ENCODE measurements at regions not wholly inside any gene's neighbourhood (a gene's known extent, or its start where the extent isn't known, plus 50 kb on each side); places are given as distances from the start of the nearest gene placed in this dataset.
"Not testable (repeated sequence)": the region's sequence is repeated elsewhere in the genome, so short reads cannot be mapped to it uniquely, and the experiment has no call there.

DNA sequence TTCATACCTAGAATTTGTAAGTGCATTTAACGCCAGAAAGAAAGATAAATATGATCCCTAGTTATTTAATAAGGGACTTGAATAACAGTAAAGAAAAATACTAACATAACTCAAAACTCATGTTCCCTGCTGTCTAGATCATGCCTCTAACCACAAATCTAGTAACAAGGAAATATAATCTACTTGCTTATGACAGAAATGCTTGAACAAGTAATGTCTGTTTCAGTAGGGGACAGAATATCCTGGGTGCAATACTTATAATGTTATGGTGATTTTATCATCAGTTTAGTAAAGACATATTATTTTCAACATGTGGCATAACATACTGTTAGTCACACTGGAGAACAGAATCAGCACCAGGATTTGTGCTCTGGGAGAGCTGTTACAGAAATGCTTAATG lies 861.9 kb upstream of the SLITRK1 start:
- H3K9ac ChIP-seq (ENCODE audit: low read depth in 1 of 2, low read length in 2 of 2): no peak overlapping the region
- H3K4me3 ChIP-seq (ENCODE audit: low read depth in 1 of 2, low read length in 2 of 2): no peak overlapping the region
- no peaks in the 10 kb centered on the region for H3K9me3 ChIP-seq (ENCODE audit: control insufficient read depth in 1 of 2, low read length in 2 of 2)
- H3K36me3 ChIP-seq (ENCODE audit: control insufficient read depth in 1 of 2, insufficient read depth in 2 of 2, low read length in 2 of 2): no peaks in the 10 kb centered on the region
- H3K27ac ChIP-seq (ENCODE audit: low read depth, low read length): no peak overlapping the region
- H3K27me3 ChIP-seq (ENCODE audit: control insufficient read depth in 1 of 2, insufficient read depth in 2 of 2, low read length in 2 of 2): no peaks in the 10 kb centered on the region
- H3K4me1 ChIP-seq (ENCODE audit: control insufficient read depth in 1 of 2, insufficient read depth in 2 of 2, low read length in 2 of 2): no peaks in the 10 kb centered on the region

DNA sequence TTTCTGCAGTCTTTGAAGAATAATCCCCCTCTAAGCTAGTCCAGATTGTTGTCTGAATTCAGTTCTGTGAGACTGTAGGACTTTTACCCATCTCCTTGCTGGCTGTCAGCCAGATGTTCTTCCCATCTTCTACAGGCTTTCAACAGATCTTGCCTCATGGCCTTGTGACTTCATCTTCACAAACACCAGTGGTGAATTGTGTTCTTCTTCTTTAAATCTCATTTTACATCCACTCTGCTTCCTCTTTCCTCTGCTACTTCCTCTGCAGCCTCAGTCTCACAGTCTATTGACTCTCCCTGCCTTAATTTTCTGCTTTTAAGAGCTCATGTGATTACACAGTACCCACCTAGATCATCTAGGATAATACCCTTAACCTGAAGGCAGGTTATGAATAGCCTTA lies 859.0 kb upstream of the SLITRK1 start:
- H3K9ac ChIP-seq (ENCODE audit: low read depth in 1 of 2, low read length in 2 of 2): no peak overlapping the region
- no peak overlapping the region for H3K4me3 ChIP-seq (ENCODE audit: low read depth in 1 of 2, low read length in 2 of 2)
- H3K9me3 ChIP-seq (ENCODE audit: control insufficient read depth in 1 of 2, low read length in 2 of 2): peaks cover 0 to 2% of the 10 kb centered on the region in 2 donors
- no peaks in the 10 kb centered on the region for H3K36me3 ChIP-seq (ENCODE audit: control insufficient read depth in 1 of 2, insufficient read depth in 2 of 2, low read length in 2 of 2)
- no peak overlapping the region for H3K27ac ChIP-seq (ENCODE audit: low read depth, low read length)
- H3K27me3 ChIP-seq (ENCODE audit: control insufficient read depth in 1 of 2, insufficient read depth in 2 of 2, low read length in 2 of 2): no peaks in the 10 kb centered on the region
- H3K4me1 ChIP-seq (ENCODE audit: control insufficient read depth in 1 of 2, insufficient read depth in 2 of 2, low read length in 2 of 2): no peaks in the 10 kb centered on the region

DNA sequence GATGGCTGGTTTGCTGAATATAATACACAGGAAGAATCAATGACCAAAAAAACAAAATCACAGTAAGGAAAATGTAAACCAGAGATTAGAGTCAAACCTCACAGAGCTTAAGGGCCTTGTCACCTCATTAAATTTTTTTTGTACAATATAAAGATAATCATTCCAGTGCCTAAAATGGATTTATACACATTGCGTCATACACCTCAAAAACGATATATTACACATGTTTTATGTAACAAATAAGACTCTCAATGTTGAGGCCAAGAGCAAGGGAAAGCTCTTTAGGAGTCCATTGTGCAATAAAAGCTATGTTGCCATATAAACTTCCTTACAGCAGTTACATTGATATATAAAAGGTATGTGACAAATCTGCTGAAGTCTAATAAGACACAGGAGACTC lies 856.7 kb upstream of the SLITRK1 start:
- Histone ChIP-seq H3K9ac (ENCODE audit: low read depth in 1 of 2, low read length in 2 of 2) (no peak overlapping the region), H3K36me3 (ENCODE audit: control insufficient read depth in 1 of 2, insufficient read depth in 2 of 2, low read length in 2 of 2) (no peaks in the 10 kb centered on the region), H3K9me3 (ENCODE audit: control insufficient read depth in 1 of 2, low read length in 2 of 2) (peaks cover 0 to 2% of the 10 kb centered on the region in 2 donors), H3K27me3 (ENCODE audit: control insufficient read depth in 1 of 2, insufficient read depth in 2 of 2, low read length in 2 of 2) (no peaks in the 10 kb centered on the region), H3K4me3 (ENCODE audit: low read depth in 1 of 2, low read length in 2 of 2) (no peak overlapping the region), H3K4me1 (ENCODE audit: control insufficient read depth in 1 of 2, insufficient read depth in 2 of 2, low read length in 2 of 2) (no peaks in the 10 kb centered on the region), H3K27ac (ENCODE audit: low read depth, low read length) (no peak overlapping the region)

DNA sequence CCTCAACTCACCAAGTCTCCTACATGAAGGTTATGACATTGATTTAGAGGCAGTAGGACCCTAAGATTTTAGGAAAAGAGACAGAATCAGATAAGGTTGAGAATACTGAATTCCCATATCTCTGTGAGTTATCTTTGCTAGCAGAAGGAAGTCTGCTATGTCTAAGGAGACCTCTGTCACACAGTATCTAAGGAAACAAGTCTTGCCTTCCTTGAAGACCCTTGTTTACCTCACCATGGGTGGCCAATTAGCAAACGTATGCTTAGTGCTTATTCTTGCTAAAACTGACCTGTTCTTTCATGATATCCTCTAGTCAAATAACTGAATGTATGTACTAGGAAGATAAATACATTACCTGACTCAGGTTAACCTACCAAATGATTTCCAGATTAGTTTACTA lies 855.4 kb upstream of the SLITRK1 start:
- H3K27ac ChIP-seq (ENCODE audit: low read depth, low read length): no peak overlapping the region
- no peak overlapping the region for H3K4me3 ChIP-seq (ENCODE audit: low read depth in 1 of 2, low read length in 2 of 2)
- H3K9me3 ChIP-seq (ENCODE audit: control insufficient read depth in 1 of 2, low read length in 2 of 2): peaks cover 0 to 2% of the 10 kb centered on the region in 2 donors
- H3K27me3 ChIP-seq (ENCODE audit: control insufficient read depth in 1 of 2, insufficient read depth in 2 of 2, low read length in 2 of 2): no peaks in the 10 kb centered on the region
- H3K9ac ChIP-seq (ENCODE audit: low read depth in 1 of 2, low read length in 2 of 2): no peak overlapping the region
- no peaks in the 10 kb centered on the region for H3K4me1 ChIP-seq (ENCODE audit: control insufficient read depth in 1 of 2, insufficient read depth in 2 of 2, low read length in 2 of 2)
- H3K36me3 ChIP-seq (ENCODE audit: control insufficient read depth in 1 of 2, insufficient read depth in 2 of 2, low read length in 2 of 2): no peaks in the 10 kb centered on the region

DNA sequence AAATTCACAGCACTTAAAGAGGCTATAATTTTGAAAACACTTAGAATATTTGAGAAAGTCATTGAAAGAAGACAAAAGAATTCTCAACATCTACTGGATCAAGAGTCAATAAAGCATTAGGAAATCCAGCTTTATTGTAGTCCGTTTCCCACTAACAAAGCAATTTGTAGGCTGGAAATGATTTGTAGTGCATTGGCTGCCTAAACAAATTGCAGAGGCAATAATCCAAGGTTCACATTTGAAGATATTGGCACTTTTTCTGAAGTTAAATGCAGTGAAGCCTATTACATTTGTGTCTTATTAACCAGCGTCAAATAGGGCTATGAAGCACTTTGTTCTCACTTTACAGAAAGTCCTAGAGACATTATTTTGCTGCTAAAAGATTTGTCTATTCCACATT lies 848.1 kb upstream of the SLITRK1 start:
- Histone ChIP-seq H3K27ac (ENCODE audit: low read depth, low read length) (no peak overlapping the region), H3K4me3 (ENCODE audit: low read depth in 1 of 2, low read length in 2 of 2) (no peak overlapping the region), H3K9me3 (ENCODE audit: control insufficient read depth in 1 of 2, low read length in 2 of 2) (no peaks in the 10 kb centered on the region), H3K4me1 (ENCODE audit: control insufficient read depth in 1 of 2, insufficient read depth in 2 of 2, low read length in 2 of 2) (no peaks in the 10 kb centered on the region), H3K27me3 (ENCODE audit: control insufficient read depth in 1 of 2, insufficient read depth in 2 of 2, low read length in 2 of 2) (no peaks in the 10 kb centered on the region), H3K9ac (ENCODE audit: low read depth in 1 of 2, low read length in 2 of 2) (no peak overlapping the region), H3K36me3 (ENCODE audit: control insufficient read depth in 1 of 2, insufficient read depth in 2 of 2, low read length in 2 of 2) (no peaks in the 10 kb centered on the region)

DNA sequence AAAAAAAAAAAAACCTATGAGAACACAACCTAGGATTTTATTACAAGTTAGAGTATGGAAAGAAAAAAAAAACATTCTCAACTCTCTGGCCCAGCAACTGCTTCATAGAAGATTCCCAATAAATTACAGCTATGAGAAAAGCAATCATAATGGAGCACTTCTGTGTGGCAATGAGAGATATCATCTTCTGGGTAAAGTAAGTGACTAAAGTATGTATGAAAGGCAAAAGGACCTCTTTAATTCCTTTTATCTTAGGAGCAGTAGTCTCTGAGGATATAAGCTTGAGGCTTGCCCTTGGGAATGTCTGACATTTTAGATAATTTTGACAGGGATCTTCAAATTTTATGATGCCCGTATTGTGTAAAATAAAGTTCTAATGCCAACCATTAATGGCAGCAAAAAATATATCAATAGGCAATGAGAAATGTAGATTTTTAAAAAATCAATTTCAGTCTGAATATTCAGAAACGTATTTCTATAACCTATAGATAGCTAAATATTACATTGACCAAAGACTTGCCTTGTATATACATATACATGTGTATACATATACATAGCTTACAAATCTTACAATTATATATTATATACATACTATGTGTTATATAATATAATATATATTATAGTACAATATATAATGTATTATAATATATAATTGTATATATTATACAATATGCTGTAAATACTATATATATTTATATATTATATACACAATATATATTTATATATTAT lies 823.9 kb upstream of the SLITRK1 start:
- Histone ChIP-seq H3K9me3 (ENCODE audit: control insufficient read depth in 1 of 2, low read length in 2 of 2) (no peaks in the 10 kb centered on the region), H3K4me3 (ENCODE audit: low read depth in 1 of 2, low read length in 2 of 2) (no peak overlapping the region), H3K36me3 (ENCODE audit: control insufficient read depth in 1 of 2, insufficient read depth in 2 of 2, low read length in 2 of 2) (no peaks in the 10 kb centered on the region), H3K27me3 (ENCODE audit: control insufficient read depth in 1 of 2, insufficient read depth in 2 of 2, low read length in 2 of 2) (no peaks in the 10 kb centered on the region), H3K4me1 (ENCODE audit: control insufficient read depth in 1 of 2, insufficient read depth in 2 of 2, low read length in 2 of 2) (no peaks in the 10 kb centered on the region), H3K9ac (ENCODE audit: low read depth in 1 of 2, low read length in 2 of 2) (no peak overlapping the region), H3K27ac (ENCODE audit: low read depth, low read length) (no peak overlapping the region)

DNA sequence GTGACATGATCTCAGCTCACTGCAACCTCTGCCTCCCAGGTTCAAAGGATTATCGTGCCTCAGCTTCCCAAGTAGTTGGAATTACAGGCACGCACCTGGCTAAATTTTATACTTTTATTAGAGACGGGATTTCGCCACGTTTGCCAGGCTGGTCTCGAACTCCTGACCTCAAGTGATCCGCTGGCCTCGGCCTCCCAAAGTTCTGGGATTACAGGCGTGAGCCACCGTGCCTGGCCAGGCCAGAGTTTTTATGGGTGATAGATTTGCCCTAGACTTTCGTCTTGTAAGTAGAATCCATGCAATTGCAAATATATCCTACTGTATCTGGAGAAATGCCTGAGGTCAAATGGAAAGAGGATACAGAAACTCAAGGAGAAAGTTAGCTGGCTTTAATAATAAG lies 819.9 kb upstream of the SLITRK1 start:
- H3K4me1 ChIP-seq (ENCODE audit: control insufficient read depth in 1 of 2, insufficient read depth in 2 of 2, low read length in 2 of 2): no peaks in the 10 kb centered on the region
- no peaks in the 10 kb centered on the region for H3K36me3 ChIP-seq (ENCODE audit: control insufficient read depth in 1 of 2, insufficient read depth in 2 of 2, low read length in 2 of 2)
- H3K9me3 ChIP-seq (ENCODE audit: control insufficient read depth in 1 of 2, low read length in 2 of 2): no peaks in the 10 kb centered on the region
- no peak overlapping the region for H3K9ac ChIP-seq (ENCODE audit: low read depth in 1 of 2, low read length in 2 of 2)
- no peaks in the 10 kb centered on the region for H3K27me3 ChIP-seq (ENCODE audit: control insufficient read depth in 1 of 2, insufficient read depth in 2 of 2, low read length in 2 of 2)
- no peak overlapping the region for H3K4me3 ChIP-seq (ENCODE audit: low read depth in 1 of 2, low read length in 2 of 2)
- no peak overlapping the region for H3K27ac ChIP-seq (ENCODE audit: low read depth, low read length)

DNA sequence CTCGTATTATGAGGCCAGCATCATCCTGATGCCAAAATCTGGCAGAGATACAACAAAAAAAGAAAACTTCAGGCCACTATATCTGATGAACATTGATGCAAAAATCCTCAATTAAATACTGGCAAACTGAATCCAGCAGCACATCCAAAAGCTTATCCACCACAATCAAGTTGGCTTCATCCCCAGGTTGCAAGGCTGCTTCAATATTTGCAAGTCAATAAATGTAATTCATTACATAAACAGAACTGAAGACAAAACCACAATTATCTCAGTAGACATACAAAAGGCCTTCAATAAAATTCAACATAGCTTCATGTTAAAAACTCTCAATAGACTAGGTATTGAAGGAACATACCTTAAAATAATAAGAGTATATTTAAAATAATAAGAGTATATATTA lies 815.3 kb upstream of the SLITRK1 start:
- not testable (repeated sequence) for H3K27ac ChIP-seq (ENCODE audit: low read depth, low read length); H3K4me1 ChIP-seq (ENCODE audit: control insufficient read depth in 1 of 2, insufficient read depth in 2 of 2, low read length in 2 of 2); H3K27me3 ChIP-seq (ENCODE audit: control insufficient read depth in 1 of 2, insufficient read depth in 2 of 2, low read length in 2 of 2); H3K9ac ChIP-seq (ENCODE audit: low read depth in 1 of 2, low read length in 2 of 2); H3K4me3 ChIP-seq (ENCODE audit: low read depth in 1 of 2, low read length in 2 of 2); H3K9me3 ChIP-seq (ENCODE audit: control insufficient read depth in 1 of 2, low read length in 2 of 2); H3K36me3 ChIP-seq (ENCODE audit: control insufficient read depth in 1 of 2, insufficient read depth in 2 of 2, low read length in 2 of 2)

DNA sequence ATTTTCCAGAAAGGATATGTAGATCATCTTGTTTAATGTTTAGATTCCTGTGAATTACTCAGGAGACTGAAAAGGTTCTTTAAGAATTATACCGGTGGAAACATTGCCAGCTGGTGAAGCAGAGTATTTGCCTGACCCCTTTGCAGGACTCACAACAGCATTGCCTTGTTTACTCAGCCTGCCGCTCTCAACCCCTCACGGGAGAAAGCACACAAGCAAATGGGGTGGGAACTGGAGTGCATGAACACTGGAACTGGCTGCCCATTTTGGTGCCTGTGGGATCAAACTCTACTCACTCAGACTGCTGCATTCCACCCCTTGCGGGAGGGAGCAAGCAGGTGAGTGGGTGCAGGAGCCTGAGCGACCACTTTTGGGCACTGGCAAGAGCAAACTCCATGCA lies 804.7 kb upstream of the SLITRK1 start:
- Histone ChIP-seq H3K4me3 (ENCODE audit: low read depth in 1 of 2, low read length in 2 of 2) (no peak overlapping the region), H3K4me1 (ENCODE audit: control insufficient read depth in 1 of 2, insufficient read depth in 2 of 2, low read length in 2 of 2) (no peaks in the 10 kb centered on the region), H3K9me3 (ENCODE audit: control insufficient read depth in 1 of 2, low read length in 2 of 2) (peaks cover 0 to 3% of the 10 kb centered on the region in 2 donors), H3K9ac (ENCODE audit: low read depth in 1 of 2, low read length in 2 of 2) (no peak overlapping the region), H3K27me3 (ENCODE audit: control insufficient read depth in 1 of 2, insufficient read depth in 2 of 2, low read length in 2 of 2) (no peaks in the 10 kb centered on the region), H3K36me3 (ENCODE audit: control insufficient read depth in 1 of 2, insufficient read depth in 2 of 2, low read length in 2 of 2) (no peaks in the 10 kb centered on the region), H3K27ac (ENCODE audit: low read depth, low read length) (no peak overlapping the region)

DNA sequence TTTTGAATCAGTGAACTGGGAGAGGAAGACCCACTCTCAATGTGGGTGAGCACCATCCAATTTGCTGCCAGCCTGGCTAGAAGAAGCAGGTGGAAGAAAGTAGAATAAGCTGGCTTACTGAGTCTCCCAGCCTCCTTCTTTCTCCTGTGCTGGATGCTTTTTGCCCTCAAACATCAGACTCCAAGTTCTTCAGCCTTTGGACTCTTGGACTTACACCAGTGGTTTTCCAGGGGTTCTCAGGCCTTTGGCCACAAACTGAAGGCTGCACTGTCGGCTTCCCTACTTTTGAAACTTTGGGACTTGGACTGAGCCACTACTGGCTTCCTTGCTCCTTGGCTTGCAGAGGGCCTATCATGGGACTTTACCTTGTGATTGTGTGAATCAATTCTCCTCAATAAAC lies 804.2 kb upstream of the SLITRK1 start:
- H3K27ac ChIP-seq (ENCODE audit: low read depth, low read length): no peak overlapping the region
- peaks cover 0 to 3% of the 10 kb centered on the region in 2 donors for H3K9me3 ChIP-seq (ENCODE audit: control insufficient read depth in 1 of 2, low read length in 2 of 2)
- H3K9ac ChIP-seq (ENCODE audit: low read depth in 1 of 2, low read length in 2 of 2): no peak overlapping the region
- H3K36me3 ChIP-seq (ENCODE audit: control insufficient read depth in 1 of 2, insufficient read depth in 2 of 2, low read length in 2 of 2): no peaks in the 10 kb centered on the region
- no peak overlapping the region for H3K4me3 ChIP-seq (ENCODE audit: low read depth in 1 of 2, low read length in 2 of 2)
- H3K4me1 ChIP-seq (ENCODE audit: control insufficient read depth in 1 of 2, insufficient read depth in 2 of 2, low read length in 2 of 2): no peaks in the 10 kb centered on the region
- no peaks in the 10 kb centered on the region for H3K27me3 ChIP-seq (ENCODE audit: control insufficient read depth in 1 of 2, insufficient read depth in 2 of 2, low read length in 2 of 2)

DNA sequence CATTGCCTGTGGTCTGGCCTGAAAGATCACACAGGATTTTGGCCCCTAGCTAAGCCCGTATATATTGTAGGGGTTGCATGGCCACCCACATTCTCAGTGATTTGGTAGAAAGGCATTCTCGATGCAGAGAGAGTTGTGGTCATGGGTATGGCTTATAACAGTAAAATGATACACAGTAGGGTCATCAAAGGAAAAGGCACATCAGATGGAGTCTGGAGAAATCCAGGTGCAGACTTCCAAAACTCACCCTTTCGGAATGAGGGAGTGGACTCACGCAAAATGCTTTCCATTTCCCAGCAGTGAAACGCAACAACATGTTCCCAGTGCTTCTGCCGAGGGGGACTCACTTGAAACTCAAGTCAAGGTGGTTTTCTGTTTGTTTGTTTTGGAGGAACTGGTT lies 802.5 kb upstream of the SLITRK1 start:
- no peak overlapping the region for H3K9ac ChIP-seq (ENCODE audit: low read depth in 1 of 2, low read length in 2 of 2)
- no peaks in the 10 kb centered on the region for H3K4me1 ChIP-seq (ENCODE audit: control insufficient read depth in 1 of 2, insufficient read depth in 2 of 2, low read length in 2 of 2)
- no peak overlapping the region for H3K4me3 ChIP-seq (ENCODE audit: low read depth in 1 of 2, low read length in 2 of 2)
- H3K9me3 ChIP-seq (ENCODE audit: control insufficient read depth in 1 of 2, low read length in 2 of 2): peaks cover 1 to 3% of the 10 kb centered on the region in 2 donors
- no peaks in the 10 kb centered on the region for H3K36me3 ChIP-seq (ENCODE audit: control insufficient read depth in 1 of 2, insufficient read depth in 2 of 2, low read length in 2 of 2)
- no peaks in the 10 kb centered on the region for H3K27me3 ChIP-seq (ENCODE audit: control insufficient read depth in 1 of 2, insufficient read depth in 2 of 2, low read length in 2 of 2)
- no peak overlapping the region for H3K27ac ChIP-seq (ENCODE audit: low read depth, low read length)

All from duodenal mucosa (tissue), 2 donors.